B cell (primary cell): ENCODE measurements at regions not wholly inside any gene's neighbourhood (a gene's known extent, or its start where the extent isn't known, plus 50 kb on each side); places are given as distances from the start of the nearest gene placed in this dataset.

Experiments
- ATAC-seq: fragments of 200-7000 bp; cut with Tn5 transposase; one replicate; pipeline ENCODE4 v1.10.0; 2021; ENCODE audit warnings: low read depth, mild to moderate bottlenecking, moderate number of reproducible peaks, moderate library complexity
- CTCF ChIA-PET: fragments of 350-600 bp; sonication (Branson Sonifier 250); formaldehyde crosslinking; loops from one replicate; lab custom pipeline; 2021; ENCODE audit warnings: antibody characterized with exemption, inconsistent platforms; lab: Charles Lee
- POLR2A ChIA-PET: fragments of 350-600 bp; sonication (Branson Sonifier 250); formaldehyde crosslinking; loops from one replicate; lab custom pipeline; 2021; ENCODE audit warnings: antibody characterized with exemption; lab: Charles Lee
- DNase-seq: peaks from one replicate; pipeline ENCODE4 v3.0.0; 2013
- H2AFZ ChIP-seq: 2 replicates; pipeline ENCODE4 v1.6.1; 2012; ENCODE audit warnings: mild to moderate bottlenecking, low read depth, low read length; ENCODE audit not compliant: insufficient read depth, poor library complexity, severe bottlenecking
- H3K27ac ChIP-seq, 2 donors: 1 replicate in 1 of 2; 2 replicates in 1 of 2; pipeline ENCODE4 v1.5.1; 2012 to 2013; ENCODE audit warnings: low read length in 2 of 2, mild to moderate bottlenecking in 2 of 2, moderate library complexity in 1 of 2
- H3K27me3 ChIP-seq, 4 experiments: fragments of 200-600 bp in 1 of 4; sonication (generic) in 1 of 4; replicated peaks in 1 of 4; 1 replicate in 2 of 4; 2 replicates in 2 of 4; pipeline versions ENCODE4 v1.6.1 to v1.7.0; 2013 to 2016; ENCODE audit warnings: low read length in 3 of 4, mild to moderate bottlenecking in 2 of 4, mixed read lengths in 1 of 4, moderate library complexity in 1 of 4; ENCODE audit not compliant: insufficient read depth in 4 of 4, control insufficient read depth in 3 of 4; ENCODE audit errors: control extremely low read depth in 1 of 4
- H3K36me3 ChIP-seq, 2 experiments: replicated peaks in 1 of 2; 1 replicate in 1 of 2; 2 replicates in 1 of 2; pipeline versions ENCODE4 v1.6.1 to v1.7.1; 2013; ENCODE audit warnings: low read length in 1 of 2; ENCODE audit not compliant: insufficient read depth in 2 of 2, control insufficient read depth in 1 of 2; ENCODE audit errors: control extremely low read depth in 1 of 2, extremely low read depth in 1 of 2
- H3K4me1 ChIP-seq, 2 donors: fragments of 200-600 bp in 1 of 2; sonication (generic) in 1 of 2; 1 replicate in 1 of 2; 2 replicates in 1 of 2; pipeline versions ENCODE4 v1.5.1 to v1.6.1; 2013 to 2017; ENCODE audit warnings: low read length in 2 of 2; ENCODE audit not compliant: control insufficient read depth in 2 of 2, insufficient read depth in 2 of 2
- H3K4me2 ChIP-seq: replicated peaks from 2 replicates; pipeline ENCODE3; 2012; ENCODE audit warnings: mild to moderate bottlenecking, low read depth, low read length; ENCODE audit not compliant: poor library complexity, severe bottlenecking
- H3K4me3 ChIP-seq, 5 experiments: fragments of 200-600 bp in 1 of 5; sonication (generic) in 1 of 5; 1 replicate in 3 of 5; 2 replicates in 2 of 5; pipeline versions ENCODE4 v1.5.1 to v1.7.0; 2011 to 2016; ENCODE audit warnings: low read length in 4 of 5, mild to moderate bottlenecking in 4 of 5, low read depth in 2 of 5, control low read depth in 1 of 5, moderate library complexity in 1 of 5; ENCODE audit not compliant: insufficient read depth in 1 of 5; ENCODE audit errors: control extremely low read depth in 1 of 5, extremely low read depth in 1 of 5
- H3K79me2 ChIP-seq: fragments of 200-600 bp; sonication (generic); one replicate; pipeline ENCODE4 v1.6.0; 2016; ENCODE audit warnings: low read length; ENCODE audit not compliant: control insufficient read depth, insufficient read depth
- H3K9ac ChIP-seq: fragments of 200-600 bp; sonication (generic); 2 replicates; pipeline ENCODE4 v1.6.1; 2017; ENCODE audit warnings: mild to moderate bottlenecking, low read length, moderate library complexity
- H3K9me3 ChIP-seq, 3 donors: one replicate each; pipeline versions ENCODE4 v1.6.1 to v1.7.1; 2013; ENCODE audit warnings: low read length in 2 of 3; ENCODE audit not compliant: control insufficient read depth in 2 of 3, insufficient read depth in 1 of 3; ENCODE audit errors: control extremely low read depth in 1 of 3
- H4K20me1 ChIP-seq: 2 replicates; pipeline ENCODE4 v1.6.0; 2012; ENCODE audit warnings: mild to moderate bottlenecking, low read length; ENCODE audit not compliant: insufficient read depth, control insufficient read depth, poor library complexity, severe bottlenecking
- H3K27ac Mint-ChIP-seq: one replicate; pipeline ENCODE4 v1.8.0; 2021; ENCODE audit warnings: mixed read lengths
- H3K27me3 Mint-ChIP-seq: one replicate; pipeline ENCODE4 v1.8.0; 2021; ENCODE audit warnings: mixed read lengths
- H3K4me1 Mint-ChIP-seq: one replicate; pipeline ENCODE4 v1.8.0; 2021; ENCODE audit warnings: mixed read lengths
- H3K4me3 Mint-ChIP-seq: one replicate; pipeline ENCODE4 v1.8.0; 2021; ENCODE audit warnings: mixed read lengths
- H3K9me3 Mint-ChIP-seq: one replicate; pipeline ENCODE4 v1.8.0; 2022; ENCODE audit warnings: mixed read lengths; ENCODE audit not compliant: insufficient read depth
- EZH2 ChIP-seq: IDR thresholded peaks from 2 replicates; pipeline ENCODE4 v1.6.1; 2012; ENCODE audit warnings: borderline replicate concordance, low read depth, mild to moderate bottlenecking, moderate library complexity, low read length; ENCODE audit not compliant: insufficient read depth, poor library complexity, severe bottlenecking
- WGBS: methylation state at CpG from one replicate; pipeline ENCODE4 v1.1.5; 2013; ENCODE audit warnings: missing lambda C conversion rate; ENCODE audit not compliant: insufficient coverage; 5-methylcytosine and 5-hydroxymethylcytosine counted together
- intact Hi-C: fragments of 100-400 bp; cut with micrococcal nuclease; formaldehyde crosslinking; loops from one replicate; pipeline ENCODE4 v1.10.0; 2022
- TF ChIP-seq, protein P1 (sequence below): fragments of 200-600 bp; IDR thresholded peaks from one replicate; pipeline ENCODE4 v1.8.0; 2022; ENCODE audit warnings: antibody characterized with exemption, mild to moderate bottlenecking

DNA sequence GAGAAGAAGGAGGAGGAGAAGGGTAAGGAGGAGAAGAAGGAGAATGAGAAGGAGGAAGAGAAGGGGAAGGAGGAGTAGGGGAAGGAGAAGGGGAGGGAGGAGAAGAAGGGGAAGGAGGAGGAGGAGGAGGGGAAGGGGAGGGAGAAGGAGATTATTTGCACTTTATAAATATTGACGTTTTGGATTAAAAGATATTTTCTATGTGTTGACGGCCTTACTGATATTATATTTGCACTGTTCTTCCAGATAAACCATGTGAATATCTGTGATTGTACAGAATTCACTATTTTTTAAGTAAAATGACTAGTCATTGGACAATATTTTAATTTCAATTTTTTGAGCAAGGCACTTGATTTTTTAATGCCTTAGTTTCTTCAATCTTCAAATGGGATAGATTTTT lies 310.5 kb upstream of the DNAJC19 start:
- Histone ChIP-seq H3K79me2 (no peaks in the 10 kb centered on the region), H2AFZ (no peak overlapping the region), H3K27ac (no peak overlapping the region), H3K4me3 (no peak overlapping the region), H3K4me2 (no peak overlapping the region), H4K20me1 (no peaks in the 10 kb centered on the region), H3K9me3 (no peaks in the 10 kb centered on the region), H3K9ac (no peak overlapping the region), H3K27me3 (no peaks in the 10 kb centered on the region), H3K36me3 (no peaks in the 10 kb centered on the region), H3K4me1 (no peaks in the 10 kb centered on the region)
- ChIA-PET POLR2A (no interaction called here), CTCF (no interaction called here)
- no peak for ATAC-seq
- Mint-ChIP-seq H3K27me3 (peaks cover 5% of the 10 kb centered on the region), H3K4me3 (no peak overlapping the region), H3K4me1 (no peaks in the 10 kb centered on the region), H3K27ac (no peak overlapping the region), H3K9me3 (no peaks in the 10 kb centered on the region)
- no peak for DNase-seq
- no CpG with 5 or more reads among the region's 2 CpGs for WGBS
- intact Hi-C loops, result no loop called here
- TF ChIP-seq, protein P1, sequence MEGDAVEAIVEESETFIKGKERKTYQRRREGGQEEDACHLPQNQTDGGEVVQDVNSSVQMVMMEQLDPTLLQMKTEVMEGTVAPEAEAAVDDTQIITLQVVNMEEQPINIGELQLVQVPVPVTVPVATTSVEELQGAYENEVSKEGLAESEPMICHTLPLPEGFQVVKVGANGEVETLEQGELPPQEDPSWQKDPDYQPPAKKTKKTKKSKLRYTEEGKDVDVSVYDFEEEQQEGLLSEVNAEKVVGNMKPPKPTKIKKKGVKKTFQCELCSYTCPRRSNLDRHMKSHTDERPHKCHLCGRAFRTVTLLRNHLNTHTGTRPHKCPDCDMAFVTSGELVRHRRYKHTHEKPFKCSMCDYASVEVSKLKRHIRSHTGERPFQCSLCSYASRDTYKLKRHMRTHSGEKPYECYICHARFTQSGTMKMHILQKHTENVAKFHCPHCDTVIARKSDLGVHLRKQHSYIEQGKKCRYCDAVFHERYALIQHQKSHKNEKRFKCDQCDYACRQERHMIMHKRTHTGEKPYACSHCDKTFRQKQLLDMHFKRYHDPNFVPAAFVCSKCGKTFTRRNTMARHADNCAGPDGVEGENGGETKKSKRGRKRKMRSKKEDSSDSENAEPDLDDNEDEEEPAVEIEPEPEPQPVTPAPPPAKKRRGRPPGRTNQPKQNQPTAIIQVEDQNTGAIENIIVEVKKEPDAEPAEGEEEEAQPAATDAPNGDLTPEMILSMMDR, result no peak
- TF ChIP-seq EZH2, result no peak

DNA sequence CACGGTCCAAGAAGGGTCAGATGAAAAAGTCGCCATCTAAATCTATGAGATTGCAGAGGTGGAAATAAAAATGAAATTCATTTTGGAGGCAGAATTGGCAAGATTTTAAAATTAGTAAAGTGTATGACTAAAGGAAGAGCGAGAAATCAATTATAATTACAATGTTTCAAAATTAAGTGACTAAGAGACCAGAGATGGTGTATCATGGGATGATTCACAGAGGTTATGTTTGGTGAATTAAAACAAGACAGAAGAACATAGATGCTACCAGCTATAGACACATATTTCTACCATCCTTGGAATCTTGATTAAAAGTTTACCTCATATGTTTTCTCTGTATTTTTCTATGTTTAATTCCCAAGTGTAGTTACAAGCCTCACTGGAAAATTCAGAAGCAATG lies 308.9 kb upstream of the DNAJC19 start:
- Histone ChIP-seq H3K36me3 (no peaks in the 10 kb centered on the region), H3K9ac (no peak overlapping the region), H3K27ac (no peak overlapping the region), H3K4me2 (no peak overlapping the region), H3K4me1 (no peaks in the 10 kb centered on the region), H3K4me3 (no peak overlapping the region), H3K9me3 (no peaks in the 10 kb centered on the region), H4K20me1 (no peaks in the 10 kb centered on the region), H3K79me2 (no peaks in the 10 kb centered on the region), H3K27me3 (no peaks in the 10 kb centered on the region), H2AFZ (no peak overlapping the region)
- ChIA-PET CTCF (interaction anchor here (0.6 kb wide), 1 partner anchor 722 kb away, joined by 3 read pairs; no protein-coding TSS in a partner anchor), POLR2A (no interaction called here)
- Mint-ChIP-seq H3K27me3 (peaks cover 5% of the 10 kb centered on the region), H3K27ac (no peak overlapping the region), H3K4me1 (no peaks in the 10 kb centered on the region), H3K4me3 (no peak overlapping the region), H3K9me3 (no peaks in the 10 kb centered on the region)
- intact Hi-C loops, result no loop called here
- ATAC-seq, result no peak
- TF ChIP-seq, protein P1, result no peak
- TF ChIP-seq EZH2, result no peak
- 100% methylated on average over 2 of the region's 3 CpGs for WGBS
- DNase-seq, result no peak
